KMS-11 (cell line): ENCODE measurements at regions not wholly inside any gene's neighbourhood (a gene's known extent, or its start where the extent isn't known, plus 50 kb on each side); places are given as distances from the start of the nearest gene placed in this dataset.

Experiments used
- H2AFZ ChIP-seq: fragments of 200-600 bp; sonication (generic); 2 replicates; pipeline ENCODE4 v1.6.1; 2016; ENCODE audit warnings: antibody characterized with exemption, mixed run types, low read depth
- H3K27ac ChIP-seq: fragments of 200-600 bp; sonication (generic); 2 replicates; pipeline ENCODE4 v1.6.1; 2016; ENCODE audit warnings: mild to moderate bottlenecking, mixed run types
- H3K27me3 ChIP-seq: fragments of 200-600 bp; sonication (generic); 2 replicates; pipeline ENCODE4 v1.6.1; 2017; ENCODE audit warnings: mild to moderate bottlenecking, low read depth, mixed run types, moderate library complexity; ENCODE audit not compliant: insufficient read depth
- H3K36me3 ChIP-seq: fragments of 200-600 bp; sonication (generic); 2 replicates; pipeline ENCODE4 v1.6.1; 2017; ENCODE audit warnings: mild to moderate bottlenecking, mixed run types; ENCODE audit not compliant: insufficient read depth
- H3K4me1 ChIP-seq: fragments of 200-600 bp; sonication (generic); 2 replicates; pipeline ENCODE4 v1.6.1; 2016; ENCODE audit warnings: mild to moderate bottlenecking, low read depth, mixed run types; ENCODE audit not compliant: poor library complexity, severe bottlenecking
- H3K4me2 ChIP-seq: fragments of 200-600 bp; sonication (generic); 2 replicates; pipeline ENCODE4 v1.7.0; 2016; ENCODE audit warnings: mild to moderate bottlenecking, mixed run types
- H3K4me3 ChIP-seq: fragments of 200-600 bp; sonication (generic); IDR thresholded peaks from 2 replicates; pipeline ENCODE4 v1.6.1; 2017; ENCODE audit warnings: low read depth, low read length, mixed read lengths; ENCODE audit not compliant: insufficient read depth
- H3K79me2 ChIP-seq: fragments of 200-600 bp; sonication (generic); 2 replicates; pipeline ENCODE4 v1.6.1; 2016; ENCODE audit warnings: low read depth, mixed run types; ENCODE audit not compliant: insufficient read depth
- H3K9ac ChIP-seq: fragments of 200-600 bp; sonication (generic); 2 replicates; pipeline ENCODE4 v1.6.1; 2016; ENCODE audit warnings: mild to moderate bottlenecking, mixed run types
- H4K20me1 ChIP-seq: fragments of 200-600 bp; sonication (generic); 2 replicates; pipeline ENCODE4 v1.6.1; 2016; ENCODE audit warnings: mild to moderate bottlenecking, mixed run types; ENCODE audit not compliant: insufficient read depth
- CTCF ChIP-seq: fragments of 200-600 bp; sonication (generic); conservative IDR thresholded peaks from 2 replicates; pipeline ENCODE4 v1.6.1; 2017; ENCODE audit warnings: low read depth, mild to moderate bottlenecking, antibody characterized with exemption, low read length, moderate library complexity, mixed read lengths

- no peaks in the 10 kb centered on the region for H4K20me1 ChIP-seq
- H3K36me3 ChIP-seq, result no peaks in the 10 kb centered on the region
- H3K27ac ChIP-seq, result no peak overlapping the region
- no peaks in the 10 kb centered on the region for H3K27me3 ChIP-seq
- no peak overlapping the region for H3K4me3 ChIP-seq
- H3K9ac ChIP-seq, result no peak overlapping the region
- no peaks in the 10 kb centered on the region for H3K79me2 ChIP-seq
- no peak overlapping the region for H2AFZ ChIP-seq
- no peak for TF ChIP-seq CTCF
- no peak overlapping the region for H3K4me2 ChIP-seq
- no peaks in the 10 kb centered on the region for H3K4me1 ChIP-seq
These were observed 342.2 kb upstream of the SFSWAP start for GRCh38 chr12:131368668-131369071.

DNA sequence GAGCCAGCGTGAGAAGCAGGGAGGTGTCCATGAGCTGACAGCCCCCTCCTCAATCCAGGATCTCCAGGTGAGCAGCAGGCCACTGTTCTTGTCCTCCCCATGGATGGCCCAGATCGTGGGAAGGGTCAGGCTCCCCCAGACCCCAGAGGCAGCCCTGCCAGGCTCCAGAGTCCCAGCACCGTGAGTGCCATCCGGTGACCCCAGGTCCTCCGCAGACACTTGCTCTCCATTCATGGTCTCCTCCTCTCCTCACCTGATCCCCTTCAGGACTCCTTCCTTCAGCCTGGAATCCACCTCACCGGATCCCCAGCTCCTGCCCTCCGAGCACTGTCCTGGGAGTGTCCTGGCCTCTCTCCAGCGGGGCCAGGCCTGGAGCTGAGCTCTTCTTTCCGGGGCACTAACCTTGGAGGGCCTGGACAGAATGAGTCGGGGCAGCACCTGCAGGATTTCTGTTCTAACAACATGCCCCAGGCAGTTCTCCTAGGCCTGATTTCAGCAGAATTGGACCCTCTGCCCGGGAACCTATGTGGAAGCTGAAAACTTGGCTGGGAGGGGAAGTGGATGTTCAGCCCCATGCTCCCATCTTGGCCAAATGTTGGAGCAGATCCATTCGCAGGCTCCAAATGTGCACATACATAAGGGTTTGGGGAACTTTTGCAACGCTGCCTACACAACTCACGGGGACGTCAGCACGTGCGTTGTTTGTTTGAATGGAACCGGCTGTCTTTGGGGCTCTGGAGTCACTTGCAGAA is 341.6 kb upstream of the SFSWAP start:
- H4K20me1 ChIP-seq, result no peaks in the 10 kb centered on the region
- no peaks in the 10 kb centered on the region for H3K27me3 ChIP-seq
- no peaks in the 10 kb centered on the region for H3K36me3 ChIP-seq
- H3K4me1 ChIP-seq, result no peaks in the 10 kb centered on the region
- H3K79me2 ChIP-seq, result no peaks in the 10 kb centered on the region
- H3K9ac ChIP-seq, result no peak overlapping the region
- H2AFZ ChIP-seq, result no peak overlapping the region
- no peak overlapping the region for H3K27ac ChIP-seq
- H3K4me3 ChIP-seq, result no peak overlapping the region
- TF ChIP-seq CTCF, result no peak
- H3K4me2 ChIP-seq, result no peak overlapping the region

- H3K4me2 ChIP-seq, result no peak overlapping the region
- no peak for TF ChIP-seq CTCF
- H3K27me3 ChIP-seq, result no peaks in the 10 kb centered on the region
- no peak overlapping the region for H3K27ac ChIP-seq
- H3K36me3 ChIP-seq, result no peaks in the 10 kb centered on the region
- H3K79me2 ChIP-seq, result no peaks in the 10 kb centered on the region
- no peak overlapping the region for H3K9ac ChIP-seq
- H4K20me1 ChIP-seq, result no peaks in the 10 kb centered on the region
- H3K4me3 ChIP-seq, result no peak overlapping the region
- H3K4me1 ChIP-seq, result no peaks in the 10 kb centered on the region
- H2AFZ ChIP-seq, result no peak overlapping the region
These were observed 340.6 kb upstream of the SFSWAP start for GRCh38 chr12:131370321-131370720.

DNA sequence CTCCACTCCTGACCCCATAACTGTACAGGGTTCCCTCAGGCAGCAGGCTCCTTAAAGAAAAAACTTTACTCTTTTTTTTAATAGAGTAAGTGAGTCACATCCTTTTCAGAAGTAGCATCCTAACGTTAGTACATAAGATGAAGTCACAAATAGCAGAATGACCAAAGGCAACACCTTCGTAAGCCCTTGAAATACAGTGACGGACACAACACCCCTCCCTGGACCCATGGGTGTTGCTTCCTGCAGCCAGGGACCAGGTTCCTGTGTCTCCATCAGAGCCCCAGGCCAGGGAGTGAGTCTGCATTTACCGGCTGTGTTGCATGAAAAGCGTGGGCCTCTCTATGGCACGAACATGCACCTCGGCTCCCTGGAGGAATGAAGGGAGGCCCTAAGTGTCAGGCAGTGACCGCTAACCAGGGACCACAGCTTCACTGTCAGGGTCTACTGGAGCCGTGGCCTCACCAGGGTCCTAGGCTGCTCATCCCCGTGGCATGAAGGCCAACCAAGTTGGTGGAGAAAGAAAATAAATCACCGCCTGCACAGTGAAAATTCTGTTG is 340.0 kb upstream of the SFSWAP start:
- no peak overlapping the region for H3K27ac ChIP-seq
- H3K36me3 ChIP-seq, result no peaks in the 10 kb centered on the region
- no peaks in the 10 kb centered on the region for H3K4me1 ChIP-seq
- H3K79me2 ChIP-seq, result no peaks in the 10 kb centered on the region
- no peaks in the 10 kb centered on the region for H3K27me3 ChIP-seq
- no peak overlapping the region for H2AFZ ChIP-seq
- no peak for TF ChIP-seq CTCF
- H3K4me2 ChIP-seq, result no peak overlapping the region
- H4K20me1 ChIP-seq, result no peaks in the 10 kb centered on the region
- H3K4me3 ChIP-seq, result no peak overlapping the region
- no peak overlapping the region for H3K9ac ChIP-seq
